Fibroblast of skin of scalp (primary cell): ENCODE measurements at regions not wholly inside any gene's neighbourhood (a gene's known extent, or its start where the extent isn't known, plus 50 kb on each side); places are given as distances from the start of the nearest gene placed in this dataset.
"Not testable (repeated sequence)": the region's sequence is repeated elsewhere in the genome, so short reads cannot be mapped to it uniquely, and the experiment has no call there.

Source experiments
- DNase-seq: peaks from one replicate; pipeline ENCODE4 v3.0.0-alpha.2; 2013

GRCh38 chr13:64648293-64648692, 2581.8 kb downstream of the PCDH9 start:
- DNase-seq = no peak

- DNase-seq = no peak
Measured at GRCh38 chr13:64643066-64643465, 2587.1 kb downstream of the PCDH9 start.

DNA sequence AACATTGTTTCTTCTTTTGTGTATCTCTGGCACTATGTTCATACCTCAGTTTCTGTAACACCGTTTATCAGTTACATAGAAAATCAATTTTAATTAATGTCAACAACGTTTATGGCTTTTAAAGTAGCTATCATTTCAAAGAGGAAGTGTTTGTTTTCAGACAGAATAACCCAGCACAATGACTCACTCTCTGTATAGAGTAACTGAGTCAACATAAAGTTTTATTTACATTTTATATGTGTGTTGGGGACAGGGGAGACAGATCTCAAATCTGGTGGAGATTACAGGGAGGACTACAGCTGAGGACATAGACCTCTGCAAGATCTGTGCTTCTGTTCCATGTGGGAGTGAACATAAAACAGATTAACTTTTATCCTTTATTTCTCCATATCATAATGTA, 2590.1 kb downstream of the PCDH9 start:
- DNase-seq = no peak

- no peak for DNase-seq
Measured at GRCh38 chr13:64639206-64639605, 2590.9 kb downstream of the PCDH9 start.

DNA sequence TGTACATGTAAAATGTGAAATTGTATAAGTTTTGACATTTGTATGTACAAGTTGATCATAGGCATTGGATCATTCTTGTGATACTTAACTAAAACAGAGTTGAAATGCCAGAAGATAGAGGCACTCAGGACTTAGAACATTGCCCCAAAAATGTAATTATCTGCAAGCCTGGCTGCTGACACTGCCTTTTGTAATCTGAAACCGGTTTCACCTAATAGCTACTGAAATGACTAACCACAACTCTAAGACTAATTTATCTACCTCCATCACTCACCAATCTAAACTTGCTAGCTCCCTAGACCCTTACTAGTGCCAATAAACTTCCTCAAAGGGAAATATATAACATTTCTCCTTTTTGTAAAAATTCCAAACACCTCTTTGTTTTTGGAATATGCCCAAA, 2596.2 kb downstream of the PCDH9 start:
- no peak for DNase-seq

DNA sequence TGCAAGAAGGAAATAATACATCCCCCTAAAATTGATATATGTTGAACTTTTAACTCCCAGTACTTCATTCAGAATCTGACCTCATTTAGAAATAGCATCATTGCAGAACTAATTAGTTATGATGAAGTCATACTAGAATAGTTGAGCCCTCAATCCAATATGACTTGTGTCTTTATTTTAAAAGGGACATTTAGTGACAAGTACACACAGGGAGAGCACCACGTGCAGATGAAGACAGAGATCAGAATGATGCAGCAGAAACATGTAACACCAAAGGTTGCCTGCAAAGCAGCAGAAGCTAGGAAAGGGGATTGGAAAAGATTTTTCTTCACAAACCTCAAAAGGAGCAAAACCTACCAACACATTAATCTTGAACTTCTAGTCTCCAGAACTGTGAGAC, 2602.5 kb downstream of the PCDH9 start:
- DNase-seq = no peak

DNA sequence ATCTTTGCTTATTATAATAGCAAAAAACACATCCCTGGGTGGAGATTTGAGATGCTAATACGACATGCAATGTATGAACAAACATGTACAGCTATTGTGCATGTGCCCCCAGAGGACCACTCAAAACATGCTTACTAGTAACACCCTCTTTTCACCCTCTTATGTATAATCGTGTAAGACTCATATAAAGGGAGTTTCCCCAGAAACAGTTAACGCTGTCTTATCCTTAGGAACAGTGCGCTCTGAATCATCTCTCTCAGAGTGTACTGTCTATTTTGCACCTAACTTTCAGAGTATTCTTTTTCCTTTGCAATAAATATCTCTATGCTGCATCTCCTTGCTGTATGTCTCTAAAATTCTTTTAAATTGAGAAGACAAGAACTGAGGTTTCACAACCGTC, 2604.0 kb downstream of the PCDH9 start:
- DNase-seq = no peak

- no peak for DNase-seq
Measured at GRCh38 chr13:64617231-64617630, 2612.9 kb downstream of the PCDH9 start.

- peak; percentile 49 for DNase-seq
Measured at GRCh38 chr13:64591971-64592370, 2638.2 kb downstream of the PCDH9 start.

DNA sequence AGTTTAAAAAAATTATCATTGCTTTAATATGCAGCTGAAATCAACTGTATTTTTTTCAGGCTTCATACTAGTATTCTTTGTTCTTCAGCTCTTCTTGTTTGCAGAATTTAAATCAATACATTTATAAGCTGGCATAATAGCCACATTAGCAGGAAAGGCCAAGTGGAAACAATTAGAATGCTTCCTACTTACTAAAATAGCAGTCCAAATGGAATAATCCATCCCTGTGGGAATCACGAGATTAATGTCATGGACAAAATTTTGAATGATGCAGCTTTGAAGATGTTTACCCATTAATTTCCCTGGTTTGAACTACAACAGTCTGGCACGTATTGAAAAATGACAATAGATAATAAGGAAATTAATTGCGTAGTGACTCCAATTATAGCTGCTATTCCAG, 2650.8 kb downstream of the PCDH9 start:
- DNase-seq = no peak

DNA sequence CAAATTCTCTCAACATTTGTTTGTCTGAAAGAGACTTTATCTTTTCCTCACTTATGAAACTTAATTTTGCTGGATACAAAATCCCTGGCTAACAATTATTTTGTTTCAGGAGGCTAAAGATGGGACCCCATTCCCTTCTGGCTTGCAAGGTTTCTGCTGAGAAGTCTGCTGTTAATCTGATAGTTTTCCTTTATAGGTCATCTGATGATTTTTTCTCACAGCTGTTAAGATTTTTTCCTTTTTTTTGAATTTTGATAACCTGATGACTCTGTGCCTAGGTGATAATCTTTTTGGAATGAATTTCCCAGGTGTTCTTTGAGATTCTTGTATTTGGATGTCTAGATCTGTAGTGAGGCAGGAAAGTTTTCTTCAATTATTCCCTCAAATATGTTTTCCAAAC, 2661.4 kb downstream of the PCDH9 start:
- DNase-seq = no peak

DNA sequence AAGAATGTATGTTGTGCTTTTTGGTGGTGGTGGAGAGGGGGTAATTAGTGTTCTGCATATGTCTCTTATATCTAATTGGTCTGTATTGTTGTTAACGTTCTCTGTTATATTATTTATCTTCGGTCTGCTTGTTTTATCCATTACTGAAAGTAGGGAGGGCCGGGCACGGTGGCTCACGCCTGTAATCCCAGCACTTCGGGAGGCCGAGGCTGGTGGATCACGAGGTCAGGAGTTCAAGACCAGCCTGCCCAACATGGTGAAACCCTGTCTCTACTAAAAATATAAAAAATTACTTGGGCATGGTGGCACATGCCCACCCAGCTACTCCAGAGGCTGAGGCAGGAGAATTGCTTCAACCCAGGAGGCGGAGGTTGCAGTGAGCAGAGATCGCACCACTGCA, 2672.1 kb downstream of the PCDH9 start:
- DNase-seq = not testable (repeated sequence)

- DNase-seq = peak; percentile 89
Measured at GRCh38 chr13:64556376-64556775, 2673.8 kb downstream of the PCDH9 start.

- peak; percentile 61 for DNase-seq
Measured at GRCh38 chr13:64553411-64554129, 2676.6 kb downstream of the PCDH9 start.

GRCh38 chr13:64551755-64552154, 2678.4 kb downstream of the PCDH9 start:
- DNase-seq = peak; percentile 96

GRCh38 chr13:64546371-64546770, 2683.8 kb downstream of the PCDH9 start:
- DNase-seq = no peak

GRCh38 chr13:64540976-64541375, 2689.2 kb downstream of the PCDH9 start:
- no peak for DNase-seq

- peak; percentile 45 for DNase-seq
Measured at GRCh38 chr13:64540468-64540867, 2689.7 kb downstream of the PCDH9 start.

GRCh38 chr13:64538711-64539110, 2691.4 kb downstream of the PCDH9 start:
- no peak for DNase-seq

GRCh38 chr13:64534302-64534701, 2695.8 kb downstream of the PCDH9 start:
- no peak for DNase-seq

- DNase-seq = no peak
Measured at GRCh38 chr13:64531400-64531799, 2698.7 kb downstream of the PCDH9 start.

DNA sequence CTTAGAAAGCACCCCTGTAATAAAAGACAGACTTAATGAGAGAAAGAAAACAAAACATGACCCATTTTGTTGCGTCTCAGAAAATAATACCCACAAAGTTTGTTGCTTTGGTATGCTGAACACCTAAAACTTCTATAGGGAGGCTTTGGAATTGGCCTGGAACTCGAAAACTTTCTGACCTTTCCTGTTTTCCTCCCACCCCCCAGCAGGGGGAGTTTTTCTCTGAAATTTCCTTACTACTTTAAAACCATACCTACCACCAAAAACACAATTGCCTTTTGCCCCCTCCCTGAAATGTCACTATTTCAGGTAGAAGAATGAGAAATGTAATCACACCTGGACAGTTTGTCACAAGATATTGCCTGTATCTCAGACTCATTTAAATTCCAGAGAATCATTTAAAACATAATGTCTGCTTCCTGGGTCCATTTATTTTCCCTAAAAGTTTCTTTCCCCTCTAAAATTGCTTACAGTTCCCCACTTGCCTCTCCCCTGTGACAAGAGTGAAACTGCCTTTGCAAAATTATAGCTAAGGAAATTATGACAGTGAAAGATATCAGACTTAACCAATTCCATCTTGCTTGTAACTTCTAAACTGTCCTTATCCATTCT, 2700.2 kb downstream of the PCDH9 start:
- peak; percentile 24 for DNase-seq

DNA sequence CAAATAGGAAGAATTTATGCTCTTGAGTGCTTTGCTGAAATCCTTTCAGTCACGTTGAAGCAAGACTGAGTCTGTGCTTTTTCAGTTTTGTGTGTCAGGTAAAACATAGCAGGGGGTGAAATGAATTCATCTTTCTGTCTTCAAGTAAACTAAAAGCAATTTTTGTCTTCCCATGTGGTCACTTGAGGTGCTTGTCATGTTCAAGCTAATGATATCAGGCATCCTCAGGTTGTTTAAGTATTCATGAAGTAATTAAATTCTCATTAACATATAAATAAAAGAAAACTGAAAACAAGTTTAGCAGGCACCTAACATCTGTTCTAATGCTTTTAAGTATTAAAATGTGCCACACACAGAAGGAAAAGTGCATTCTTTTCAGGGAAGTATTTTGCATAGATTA, 2701.3 kb downstream of the PCDH9 start:
- DNase-seq = no peak

DNA sequence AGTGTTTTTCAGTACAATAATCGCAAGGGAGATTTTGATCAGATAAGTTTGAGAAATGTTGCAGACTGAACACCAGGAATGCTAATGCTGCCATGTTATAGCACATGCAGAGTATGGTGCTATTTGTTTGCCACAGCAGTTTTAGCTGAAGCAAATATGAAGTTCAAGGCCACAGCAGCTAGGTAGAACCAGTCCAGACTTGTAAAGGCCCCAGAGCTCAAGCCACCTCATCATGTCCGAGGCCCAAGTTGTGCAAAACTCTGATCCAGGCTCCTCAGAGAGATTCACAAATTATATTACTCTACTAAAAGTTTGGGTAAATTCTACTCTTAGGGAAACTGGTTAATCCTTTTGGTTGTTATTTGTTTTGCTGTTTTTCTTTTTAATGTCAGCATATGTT, 2702.6 kb downstream of the PCDH9 start:
- no peak for DNase-seq

DNA sequence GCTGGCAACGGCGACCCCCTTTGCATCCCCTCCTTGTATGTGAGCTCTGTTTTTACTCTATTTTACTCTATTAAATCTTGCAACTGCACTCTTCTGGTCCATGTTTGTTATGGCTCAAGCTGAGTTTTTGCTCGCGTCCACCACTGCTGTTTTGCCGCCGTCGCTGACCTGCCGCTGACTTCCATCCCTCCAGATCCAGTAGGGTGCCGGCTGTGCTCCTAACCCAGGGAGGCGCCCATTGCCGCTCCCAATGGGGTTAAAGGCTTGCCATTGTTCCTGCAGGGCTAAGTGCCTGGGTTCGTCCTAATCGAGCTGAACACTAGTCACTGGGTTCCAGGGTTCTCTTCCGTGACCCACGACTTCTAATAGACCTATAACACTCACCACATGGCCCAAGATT, 2704.4 kb downstream of the PCDH9 start:
- no peak for DNase-seq
